GM12874 (cell line): ENCODE measurements at regions not wholly inside any gene's neighbourhood (a gene's known extent, or its start where the extent isn't known, plus 50 kb on each side); places are given as distances from the start of the nearest gene placed in this dataset.

Experiments used
- TF ChIP-seq, protein P1 (sequence below): IDR thresholded peaks from 2 replicates; pipeline ENCODE4 v1.5.1; 2011; ENCODE audit warnings: low read depth, mild to moderate bottlenecking, control low read depth, low read length, moderate library complexity; ENCODE audit not compliant: insufficient read depth

DNA sequence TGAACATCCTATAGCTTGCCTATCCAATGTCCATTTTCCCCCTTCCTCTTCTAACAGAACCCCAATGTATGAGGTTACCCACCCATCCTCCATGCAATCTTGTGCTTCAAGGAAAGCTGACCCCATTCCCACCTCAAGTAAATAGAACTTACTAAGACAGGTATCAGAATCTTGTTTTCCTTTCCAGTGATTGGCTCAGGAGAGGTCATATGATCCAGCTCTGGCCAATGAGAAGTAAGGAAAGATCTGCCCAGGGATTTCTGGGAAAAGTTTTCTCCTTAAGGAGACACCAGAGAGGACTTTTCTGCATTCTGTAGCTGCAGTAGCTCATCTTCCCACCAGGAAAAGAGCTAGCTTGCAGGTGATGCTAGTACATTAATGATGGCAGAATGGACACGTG, 341.8 kb upstream of the ZFP64 start:
- TF ChIP-seq, protein P1, sequence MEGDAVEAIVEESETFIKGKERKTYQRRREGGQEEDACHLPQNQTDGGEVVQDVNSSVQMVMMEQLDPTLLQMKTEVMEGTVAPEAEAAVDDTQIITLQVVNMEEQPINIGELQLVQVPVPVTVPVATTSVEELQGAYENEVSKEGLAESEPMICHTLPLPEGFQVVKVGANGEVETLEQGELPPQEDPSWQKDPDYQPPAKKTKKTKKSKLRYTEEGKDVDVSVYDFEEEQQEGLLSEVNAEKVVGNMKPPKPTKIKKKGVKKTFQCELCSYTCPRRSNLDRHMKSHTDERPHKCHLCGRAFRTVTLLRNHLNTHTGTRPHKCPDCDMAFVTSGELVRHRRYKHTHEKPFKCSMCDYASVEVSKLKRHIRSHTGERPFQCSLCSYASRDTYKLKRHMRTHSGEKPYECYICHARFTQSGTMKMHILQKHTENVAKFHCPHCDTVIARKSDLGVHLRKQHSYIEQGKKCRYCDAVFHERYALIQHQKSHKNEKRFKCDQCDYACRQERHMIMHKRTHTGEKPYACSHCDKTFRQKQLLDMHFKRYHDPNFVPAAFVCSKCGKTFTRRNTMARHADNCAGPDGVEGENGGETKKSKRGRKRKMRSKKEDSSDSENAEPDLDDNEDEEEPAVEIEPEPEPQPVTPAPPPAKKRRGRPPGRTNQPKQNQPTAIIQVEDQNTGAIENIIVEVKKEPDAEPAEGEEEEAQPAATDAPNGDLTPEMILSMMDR: no peak

DNA sequence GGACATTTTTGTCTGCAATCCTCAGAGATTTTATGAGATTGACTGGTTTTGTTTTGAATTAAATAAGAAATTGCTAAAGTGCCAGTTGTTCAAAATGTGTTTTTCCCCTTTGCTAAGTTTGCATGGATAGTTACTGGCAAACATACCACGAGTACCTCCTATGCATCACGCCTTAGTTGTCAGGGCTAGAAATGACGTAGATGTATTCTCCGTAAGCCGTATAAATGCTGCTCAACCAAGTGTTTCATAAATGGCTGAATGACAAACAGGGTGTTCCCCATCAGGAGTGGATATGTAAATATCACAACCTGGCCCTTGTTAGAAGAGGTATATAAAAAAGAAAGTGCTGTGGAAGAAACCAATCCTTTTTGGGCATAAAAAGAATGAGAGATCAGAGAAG, 341.1 kb upstream of the ZFP64 start:
- TF ChIP-seq, protein P1: no peak

DNA sequence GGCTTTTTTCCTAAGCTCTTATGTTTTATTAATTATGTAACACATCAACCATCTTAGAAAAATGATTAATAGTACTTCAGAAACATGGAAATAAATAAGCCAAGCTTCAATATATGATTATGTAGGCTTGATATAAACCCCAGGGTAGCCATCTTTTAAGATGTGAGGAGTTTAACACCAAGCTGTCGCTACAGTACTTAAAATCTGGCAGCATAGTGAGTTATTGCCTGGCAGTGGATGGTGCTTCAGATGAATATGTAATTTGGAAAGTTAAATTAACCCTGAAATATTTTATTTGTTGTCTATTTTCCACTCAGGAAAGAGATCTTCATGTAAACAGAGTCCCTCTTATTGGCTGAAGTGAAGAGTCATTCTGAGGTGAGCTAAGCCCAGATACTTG, 339.0 kb upstream of the ZFP64 start:
- TF ChIP-seq, protein P1: no peak

DNA sequence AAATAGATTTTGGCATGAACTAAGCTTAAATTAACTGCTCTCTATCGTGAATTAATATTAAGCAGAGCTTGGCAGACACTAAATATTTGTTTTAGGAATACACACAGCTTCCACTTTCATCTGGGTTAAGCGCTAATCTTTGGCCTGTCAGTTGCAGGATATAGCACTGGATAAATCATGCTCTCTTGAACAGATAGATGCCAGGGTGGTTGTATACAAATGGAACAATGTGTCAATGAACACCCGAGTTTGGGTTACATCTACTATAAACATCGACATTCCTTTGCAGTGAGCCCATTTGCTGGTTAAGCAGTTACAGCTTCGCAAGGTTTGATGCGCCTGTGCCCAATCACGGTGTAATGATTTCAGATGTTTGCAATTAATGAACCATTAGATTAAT, 338.2 kb upstream of the ZFP64 start:
- TF ChIP-seq, protein P1: no peak

DNA sequence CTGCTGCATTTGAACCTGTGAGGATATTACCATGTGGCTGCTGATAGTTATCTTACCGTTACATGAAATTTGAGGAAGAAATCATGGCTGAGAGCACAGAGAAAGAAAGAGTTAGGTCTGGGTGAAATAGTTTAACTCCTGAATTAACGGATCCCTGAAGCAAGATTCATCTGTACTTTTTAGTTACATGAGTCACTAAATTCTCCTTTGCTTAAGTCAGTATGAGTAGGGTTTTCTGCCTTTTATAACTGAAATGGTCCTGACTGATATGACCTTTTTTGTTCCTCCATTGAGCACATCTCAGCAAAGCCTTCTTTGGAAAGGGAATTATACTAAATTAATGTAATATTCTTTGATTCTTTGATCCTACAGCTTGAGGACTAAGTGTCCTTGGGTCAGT, 333.3 kb upstream of the ZFP64 start:
- TF ChIP-seq, protein P1: no peak

DNA sequence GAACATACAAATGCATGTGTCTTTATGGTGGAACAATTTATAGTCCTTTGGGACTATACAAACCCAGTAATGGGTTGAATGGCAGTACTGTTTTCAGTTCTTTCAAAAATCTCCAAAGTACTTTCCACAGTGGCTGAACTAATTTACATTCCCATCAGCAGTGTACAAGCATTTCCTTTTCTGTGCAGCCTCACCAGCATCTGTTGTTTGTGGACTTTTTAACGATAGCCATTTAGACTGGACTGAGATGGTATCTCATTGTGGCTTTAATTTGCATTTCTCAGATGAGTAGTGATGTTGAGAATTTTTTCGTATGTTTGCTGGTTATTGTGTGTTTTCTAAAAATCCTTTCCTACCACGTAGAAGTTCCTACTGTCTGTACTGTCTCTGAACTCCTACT, 327.2 kb upstream of the ZFP64 start:
- TF ChIP-seq, protein P1: no peak

DNA sequence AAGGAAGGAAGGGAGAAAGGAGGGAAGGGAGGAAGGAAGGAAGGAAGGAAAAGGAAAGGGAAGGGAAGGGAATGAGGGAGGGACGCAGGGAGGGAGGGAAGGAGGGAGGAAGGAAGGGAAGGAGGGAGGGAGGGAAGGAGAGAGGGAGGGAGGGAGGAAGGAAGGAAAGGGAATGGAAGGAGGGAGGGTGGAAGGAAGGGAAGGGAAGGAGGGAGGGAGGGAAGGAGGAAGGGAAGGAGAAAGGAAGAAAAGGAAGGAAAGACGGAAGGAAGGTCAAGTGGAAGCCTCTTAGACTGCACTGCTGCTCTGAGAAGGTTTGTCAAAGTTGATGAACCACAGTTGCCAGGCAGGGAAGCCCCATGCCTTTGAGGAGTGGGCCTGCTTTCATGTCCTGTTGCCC, 324.3 kb upstream of the ZFP64 start:
- TF ChIP-seq, protein P1: no peak

DNA sequence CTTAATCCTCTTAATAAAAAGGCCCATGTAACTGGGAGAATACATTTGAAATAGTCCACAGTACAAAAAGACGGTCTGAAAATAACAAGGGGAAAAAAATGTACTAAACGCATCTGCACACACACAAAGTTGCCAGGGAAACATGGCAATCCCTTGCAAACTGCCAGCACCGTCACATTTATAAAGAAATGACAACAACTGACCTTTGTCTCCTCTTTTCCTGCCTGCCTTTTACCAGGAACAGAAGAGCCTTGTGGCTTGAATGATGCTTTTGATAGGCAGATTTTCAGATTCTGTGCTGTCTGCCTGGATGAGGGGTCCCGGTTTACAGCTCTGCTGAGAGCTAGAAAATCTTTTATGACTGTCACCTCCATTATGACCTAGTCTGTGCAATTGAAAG, 308.6 kb upstream of the ZFP64 start:
- TF ChIP-seq, protein P1: no peak
